ENCODE measurements at regions not wholly inside any gene's neighbourhood (a gene's known extent, or its start where the extent isn't known, plus 50 kb on each side); places are given as distances from the start of the nearest gene placed in this dataset.

GRCh38 chr1:79207331-79207730 lies 200.8 kb upstream of the ADGRL4 start:
- no peak for TF ChIP-seq CTCF (IDR thresholded peaks at IDR 0.05)
- no peak for TF ChIP-seq POLR2A (IDR thresholded peaks at IDR 0.05)
